ENCODE measurements at regions not wholly inside any gene's neighbourhood (a gene's known extent, or its start where the extent isn't known, plus 50 kb on each side); places are given as distances from the start of the nearest gene placed in this dataset.

DNA sequence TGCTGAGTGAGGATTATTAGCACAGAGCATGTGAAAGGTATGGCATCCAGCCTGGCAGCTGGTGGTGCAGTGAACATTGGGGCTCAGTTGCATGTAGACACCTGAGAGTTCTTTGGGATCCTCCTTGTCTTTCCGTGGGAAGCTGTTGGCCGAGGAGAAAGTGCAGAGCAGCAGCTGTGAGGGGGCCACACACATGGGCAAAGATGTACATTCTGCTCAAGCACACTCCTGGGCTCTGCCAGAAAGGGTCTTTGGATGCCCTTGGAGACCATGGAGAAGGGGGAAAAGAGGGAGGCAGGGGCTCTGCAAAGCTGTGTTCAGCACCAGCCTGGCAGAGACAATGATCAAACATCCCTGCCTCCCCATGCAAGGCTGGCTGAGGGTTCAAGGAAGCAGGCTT is 138.7 kb upstream of the PITX1 start:
- Histone ChIP-seq H3K27me3 (ENCODE audit: insufficient read depth, low read length) (peaks cover 34% of the 10 kb centered on the region), H3K36me3 (ENCODE audit: insufficient read depth, low read length) (no peaks in the 10 kb centered on the region), H3K4me2 (ENCODE audit: insufficient read depth, low read length) (no peak overlapping the region), H3K79me2 (ENCODE audit: insufficient read depth, low read length) (no peaks in the 10 kb centered on the region), H3K4me3 (ENCODE audit: insufficient read depth, low read length) (no peak overlapping the region), H4K20me1 (ENCODE audit: insufficient read depth, low read length) (no peaks in the 10 kb centered on the region), H3K27ac (ENCODE audit: low read depth, low read length) (no peak overlapping the region), H3K4me1 (ENCODE audit: insufficient read depth, low read length) (no peaks in the 10 kb centered on the region), H3K9me3 (ENCODE audit: low read depth, low read length) (no peaks in the 10 kb centered on the region), H2AFZ (ENCODE audit: low read length) (no peak overlapping the region)
- TF ChIP-seq, protein P1, sequence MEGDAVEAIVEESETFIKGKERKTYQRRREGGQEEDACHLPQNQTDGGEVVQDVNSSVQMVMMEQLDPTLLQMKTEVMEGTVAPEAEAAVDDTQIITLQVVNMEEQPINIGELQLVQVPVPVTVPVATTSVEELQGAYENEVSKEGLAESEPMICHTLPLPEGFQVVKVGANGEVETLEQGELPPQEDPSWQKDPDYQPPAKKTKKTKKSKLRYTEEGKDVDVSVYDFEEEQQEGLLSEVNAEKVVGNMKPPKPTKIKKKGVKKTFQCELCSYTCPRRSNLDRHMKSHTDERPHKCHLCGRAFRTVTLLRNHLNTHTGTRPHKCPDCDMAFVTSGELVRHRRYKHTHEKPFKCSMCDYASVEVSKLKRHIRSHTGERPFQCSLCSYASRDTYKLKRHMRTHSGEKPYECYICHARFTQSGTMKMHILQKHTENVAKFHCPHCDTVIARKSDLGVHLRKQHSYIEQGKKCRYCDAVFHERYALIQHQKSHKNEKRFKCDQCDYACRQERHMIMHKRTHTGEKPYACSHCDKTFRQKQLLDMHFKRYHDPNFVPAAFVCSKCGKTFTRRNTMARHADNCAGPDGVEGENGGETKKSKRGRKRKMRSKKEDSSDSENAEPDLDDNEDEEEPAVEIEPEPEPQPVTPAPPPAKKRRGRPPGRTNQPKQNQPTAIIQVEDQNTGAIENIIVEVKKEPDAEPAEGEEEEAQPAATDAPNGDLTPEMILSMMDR (IDR thresholded peaks at IDR 0.05; ENCODE audit: extremely low read depth, low read depth, low read length): no peak
- no peak for DNase-seq (ENCODE audit: insufficient read length, low spot score, missing footprints)

- no peaks in the 10 kb centered on the region for H3K4me1 ChIP-seq (ENCODE audit: insufficient read depth, low read length)
- H3K4me2 ChIP-seq (ENCODE audit: insufficient read depth, low read length): no peak overlapping the region
- H3K36me3 ChIP-seq (ENCODE audit: insufficient read depth, low read length): no peaks in the 10 kb centered on the region
- H3K79me2 ChIP-seq (ENCODE audit: insufficient read depth, low read length): no peaks in the 10 kb centered on the region
- no peak for DNase-seq (ENCODE audit: insufficient read length, low spot score, missing footprints)
- no peaks in the 10 kb centered on the region for H4K20me1 ChIP-seq (ENCODE audit: insufficient read depth, low read length)
- no peak overlapping the region for H3K4me3 ChIP-seq (ENCODE audit: insufficient read depth, low read length)
- peaks cover 45% of the 10 kb centered on the region for H3K27me3 ChIP-seq (ENCODE audit: insufficient read depth, low read length)
- no peak overlapping the region for H3K27ac ChIP-seq (ENCODE audit: low read depth, low read length)
- H2AFZ ChIP-seq (ENCODE audit: low read length): no peak overlapping the region
- TF ChIP-seq, protein P1 (IDR thresholded peaks at IDR 0.05; ENCODE audit: extremely low read depth, low read depth, low read length): no peak
- no peaks in the 10 kb centered on the region for H3K9me3 ChIP-seq (ENCODE audit: low read depth, low read length)
Measured at GRCh38 chr5:135171336-135171735, 137.3 kb upstream of the PITX1 start.

- Histone ChIP-seq H2AFZ (ENCODE audit: low read length) (no peak overlapping the region), H3K9me3 (ENCODE audit: low read depth, low read length) (no peaks in the 10 kb centered on the region), H4K20me1 (ENCODE audit: insufficient read depth, low read length) (no peaks in the 10 kb centered on the region), H3K79me2 (ENCODE audit: insufficient read depth, low read length) (no peaks in the 10 kb centered on the region), H3K27ac (ENCODE audit: low read depth, low read length) (no peak overlapping the region), H3K4me1 (ENCODE audit: insufficient read depth, low read length) (no peaks in the 10 kb centered on the region), H3K27me3 (ENCODE audit: insufficient read depth, low read length) (peaks cover 45% of the 10 kb centered on the region), H3K36me3 (ENCODE audit: insufficient read depth, low read length) (no peaks in the 10 kb centered on the region), H3K4me3 (ENCODE audit: insufficient read depth, low read length) (no peak overlapping the region), H3K4me2 (ENCODE audit: insufficient read depth, low read length) (no peak overlapping the region)
- TF ChIP-seq, protein P1 (IDR thresholded peaks at IDR 0.05; ENCODE audit: extremely low read depth, low read depth, low read length): no peak
- DNase-seq (ENCODE audit: insufficient read length, low spot score, missing footprints): no peak
Measured at GRCh38 chr5:135170500-135170899, 136.5 kb upstream of the PITX1 start.

- Histone ChIP-seq H3K36me3 (ENCODE audit: insufficient read depth, low read length) (no peaks in the 10 kb centered on the region), H3K27ac (ENCODE audit: low read depth, low read length) (no peak overlapping the region), H4K20me1 (ENCODE audit: insufficient read depth, low read length) (no peaks in the 10 kb centered on the region), H3K79me2 (ENCODE audit: insufficient read depth, low read length) (no peaks in the 10 kb centered on the region), H2AFZ (ENCODE audit: low read length) (no peak overlapping the region), H3K4me1 (ENCODE audit: insufficient read depth, low read length) (no peaks in the 10 kb centered on the region), H3K27me3 (ENCODE audit: insufficient read depth, low read length) (peaks cover 45% of the 10 kb centered on the region), H3K9me3 (ENCODE audit: low read depth, low read length) (no peaks in the 10 kb centered on the region), H3K4me3 (ENCODE audit: insufficient read depth, low read length) (no peak overlapping the region), H3K4me2 (ENCODE audit: insufficient read depth, low read length) (no peak overlapping the region)
- DNase-seq (ENCODE audit: insufficient read length, low spot score, missing footprints): no peak
- TF ChIP-seq, protein P1 (IDR thresholded peaks at IDR 0.05; ENCODE audit: extremely low read depth, low read depth, low read length): no peak
Measured at GRCh38 chr5:135169753-135170152, 135.7 kb upstream of the PITX1 start.
